Suppressor macrophage treated with lipopolysaccharide for 4 hours (primary cell): ENCODE measurements at regions not wholly inside any gene's neighbourhood (a gene's known extent, or its start where the extent isn't known, plus 50 kb on each side); places are given as distances from the start of the nearest gene placed in this dataset.
"Not testable (repeated sequence)": the region's sequence is repeated elsewhere in the genome, so short reads cannot be mapped to it uniquely, and the experiment has no call there.

ENCODE experiments used
- DNase-seq: peaks from one replicate; pipeline ENCODE4 v3.0.0-alpha.2; 2020

GRCh38 chr11:22479971-22480720 is 142.0 kb downstream of the SLC17A6 start:
- no peak for DNase-seq

- DNase-seq, result no peak
Measured at GRCh38 chr11:22479208-22479607, 141.0 kb downstream of the SLC17A6 start.

- no peak for DNase-seq
Measured at GRCh38 chr11:22478169-22478568, 140.0 kb downstream of the SLC17A6 start.

GRCh38 chr11:22477312-22477711 is 139.1 kb downstream of the SLC17A6 start:
- DNase-seq, result no peak

- DNase-seq, result no peak
Measured at GRCh38 chr11:22476589-22476988, 138.4 kb downstream of the SLC17A6 start.

- DNase-seq, result no peak
Measured at GRCh38 chr11:22474616-22475015, 136.4 kb downstream of the SLC17A6 start.

GRCh38 chr11:22473586-22473985 is 135.4 kb downstream of the SLC17A6 start:
- no peak for DNase-seq

GRCh38 chr11:22472306-22472705 is 134.1 kb downstream of the SLC17A6 start:
- no peak for DNase-seq

- DNase-seq, result no peak
Measured at GRCh38 chr11:22471385-22471784, 133.2 kb downstream of the SLC17A6 start.

- no peak for DNase-seq
Measured at GRCh38 chr11:22467741-22468140, 129.6 kb downstream of the SLC17A6 start.

GRCh38 chr11:22467248-22467647 is 129.1 kb downstream of the SLC17A6 start:
- DNase-seq, result no peak

- no peak for DNase-seq
Measured at GRCh38 chr11:22466809-22467208, 128.6 kb downstream of the SLC17A6 start.

- no peak for DNase-seq
Measured at GRCh38 chr11:22466351-22466750, 128.2 kb downstream of the SLC17A6 start.

- no peak for DNase-seq
Measured at GRCh38 chr11:22465620-22466019, 127.4 kb downstream of the SLC17A6 start.

GRCh38 chr11:22461626-22462025 is 123.4 kb downstream of the SLC17A6 start:
- no peak for DNase-seq

GRCh38 chr11:22460181-22460580 is 122.0 kb downstream of the SLC17A6 start:
- DNase-seq, result no peak

GRCh38 chr11:22459048-22459447 is 120.9 kb downstream of the SLC17A6 start:
- DNase-seq, result no peak

- DNase-seq, result no peak
Measured at GRCh38 chr11:22458161-22458560, 120.0 kb downstream of the SLC17A6 start.

GRCh38 chr11:22456993-22457762 is 119.0 kb downstream of the SLC17A6 start:
- no peak for DNase-seq

GRCh38 chr11:22454461-22455090 is 116.4 kb downstream of the SLC17A6 start:
- DNase-seq, result no peak

GRCh38 chr11:22449441-22449840 is 111.3 kb downstream of the SLC17A6 start:
- no peak for DNase-seq

- no peak for DNase-seq
Measured at GRCh38 chr11:22444076-22444475, 105.9 kb downstream of the SLC17A6 start.

GRCh38 chr11:22441831-22442230 is 103.7 kb downstream of the SLC17A6 start:
- DNase-seq, result no peak

GRCh38 chr11:22435582-22435981 is 97.4 kb downstream of the SLC17A6 start:
- DNase-seq, result not testable (repeated sequence)
